ENCODE measurements at regions not wholly inside any gene's neighbourhood (a gene's known extent, or its start where the extent isn't known, plus 50 kb on each side); places are given as distances from the start of the nearest gene placed in this dataset.

DNA sequence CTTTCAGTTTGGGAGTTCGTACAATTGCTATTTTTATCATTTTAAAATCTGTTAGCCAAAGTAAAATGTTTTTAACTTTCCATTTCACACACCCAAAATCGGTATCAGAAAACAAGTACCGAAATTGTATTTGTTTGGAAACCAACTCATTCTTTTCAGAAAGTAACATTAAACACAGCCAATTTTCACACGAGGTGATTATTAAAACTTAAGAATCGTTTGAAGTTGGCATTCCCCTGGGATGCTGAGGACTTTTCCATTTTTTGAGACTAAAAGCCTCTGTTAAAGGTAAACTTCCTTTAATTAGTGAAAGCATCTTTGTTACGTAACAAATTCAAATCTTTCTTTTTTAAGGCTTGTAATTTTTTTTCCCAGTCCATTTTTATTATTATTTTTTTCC lies 623.0 kb downstream of the VRK1 start:
- Histone ChIP-seq H3K9me3 (no peaks in the 10 kb centered on the region), H3K36me3 (no peaks in the 10 kb centered on the region), H3K27ac (no peak overlapping the region), H3K4me3 (no peak overlapping the region), H3K27me3 (peaks cover 0 to 5% of the 10 kb centered on the region in 2 donors), H3K4me1 (no peaks in the 10 kb centered on the region)
- TF ChIP-seq, protein P1, sequence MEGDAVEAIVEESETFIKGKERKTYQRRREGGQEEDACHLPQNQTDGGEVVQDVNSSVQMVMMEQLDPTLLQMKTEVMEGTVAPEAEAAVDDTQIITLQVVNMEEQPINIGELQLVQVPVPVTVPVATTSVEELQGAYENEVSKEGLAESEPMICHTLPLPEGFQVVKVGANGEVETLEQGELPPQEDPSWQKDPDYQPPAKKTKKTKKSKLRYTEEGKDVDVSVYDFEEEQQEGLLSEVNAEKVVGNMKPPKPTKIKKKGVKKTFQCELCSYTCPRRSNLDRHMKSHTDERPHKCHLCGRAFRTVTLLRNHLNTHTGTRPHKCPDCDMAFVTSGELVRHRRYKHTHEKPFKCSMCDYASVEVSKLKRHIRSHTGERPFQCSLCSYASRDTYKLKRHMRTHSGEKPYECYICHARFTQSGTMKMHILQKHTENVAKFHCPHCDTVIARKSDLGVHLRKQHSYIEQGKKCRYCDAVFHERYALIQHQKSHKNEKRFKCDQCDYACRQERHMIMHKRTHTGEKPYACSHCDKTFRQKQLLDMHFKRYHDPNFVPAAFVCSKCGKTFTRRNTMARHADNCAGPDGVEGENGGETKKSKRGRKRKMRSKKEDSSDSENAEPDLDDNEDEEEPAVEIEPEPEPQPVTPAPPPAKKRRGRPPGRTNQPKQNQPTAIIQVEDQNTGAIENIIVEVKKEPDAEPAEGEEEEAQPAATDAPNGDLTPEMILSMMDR (IDR thresholded peaks at IDR 0.05): no peak
- intact Hi-C loops (cut with DNase I; ENCODE audit: low total_unique reads): no loop called here
- DNase-seq: no peak

DNA sequence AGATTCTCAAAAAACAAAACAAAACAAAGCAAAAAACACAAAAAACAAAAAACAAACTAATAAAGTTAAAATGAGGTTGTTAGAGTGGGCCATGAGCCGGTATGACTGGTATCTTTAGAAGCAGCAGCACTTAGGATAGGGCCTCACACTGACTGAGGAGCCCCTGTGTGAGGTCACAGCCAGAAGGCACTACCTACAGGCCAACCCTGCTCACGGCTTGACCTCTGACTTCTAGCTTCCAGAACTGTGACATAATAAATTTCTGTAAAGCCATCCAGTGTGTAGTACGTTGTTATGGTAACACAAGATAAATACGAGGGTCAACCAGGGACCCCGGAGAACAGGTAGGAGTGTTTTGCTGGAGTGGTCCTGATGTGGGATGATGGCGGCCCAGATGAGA lies 629.6 kb downstream of the VRK1 start:
- no peaks in the 10 kb centered on the region for H3K36me3 ChIP-seq
- H3K27me3 ChIP-seq: no peaks in the 10 kb centered on the region
- no peak overlapping the region for H3K4me3 ChIP-seq
- no peak for DNase-seq
- no peak overlapping the region for H3K27ac ChIP-seq
- H3K9me3 ChIP-seq: no peaks in the 10 kb centered on the region
- TF ChIP-seq, protein P1 (IDR thresholded peaks at IDR 0.05): no peak
- intact Hi-C loops (cut with DNase I; ENCODE audit: low total_unique reads): no loop called here
- H3K4me1 ChIP-seq: no peaks in the 10 kb centered on the region

DNA sequence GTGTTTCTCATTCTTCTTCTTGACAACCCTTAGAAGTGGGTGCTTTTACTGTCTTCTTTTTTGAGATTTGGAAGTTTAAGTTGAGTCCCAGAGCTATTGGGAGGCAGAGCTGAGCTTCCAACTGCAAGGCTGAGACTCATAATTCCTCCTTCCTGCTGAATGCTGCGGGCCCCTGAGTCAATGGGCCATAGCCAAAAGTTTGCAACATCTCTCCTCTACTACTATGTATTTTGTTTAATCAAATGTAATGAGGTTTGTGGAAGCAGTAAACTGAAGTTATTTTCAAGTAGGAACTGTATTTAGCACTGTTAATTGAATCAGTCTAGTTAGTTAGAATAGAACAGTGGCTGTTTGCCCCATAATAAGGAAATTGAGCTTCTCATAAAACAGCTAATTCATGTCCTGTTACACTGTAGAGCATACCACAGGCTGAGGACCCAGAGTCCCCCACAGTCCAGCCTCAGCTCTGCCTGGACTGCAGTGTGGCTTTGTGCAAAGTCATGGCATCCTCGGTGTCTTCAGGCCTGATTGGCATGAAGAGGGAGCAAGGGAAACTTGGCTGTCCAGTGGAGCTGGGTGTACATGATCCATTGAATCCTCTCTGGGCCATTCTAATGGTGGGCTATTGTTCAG lies 631.7 kb downstream of the VRK1 start:
- intact Hi-C loops (cut with DNase I; ENCODE audit: low total_unique reads): no loop called here
- DNase-seq: no peak
- TF ChIP-seq, protein P1 (IDR thresholded peaks at IDR 0.05): no peak

DNA sequence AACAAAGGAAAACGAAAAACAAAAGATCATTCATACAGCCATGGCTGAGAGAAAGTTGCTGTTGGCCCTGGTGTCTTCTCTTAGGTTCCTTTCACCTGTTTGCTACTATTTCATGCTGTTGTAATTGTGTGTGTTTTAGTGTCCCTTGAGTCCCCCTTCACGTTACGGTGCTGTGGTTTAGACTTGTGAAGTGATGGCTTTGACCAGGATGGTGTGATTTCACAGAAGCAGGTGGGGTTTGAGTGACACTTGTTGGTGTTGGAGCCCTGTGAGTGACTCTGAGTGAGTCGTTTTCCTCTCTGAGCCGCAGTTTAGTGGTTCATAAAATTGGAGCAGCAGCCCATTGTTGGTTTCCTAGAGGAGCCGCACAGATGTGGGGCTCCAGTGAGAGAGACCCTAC lies 635.4 kb downstream of the VRK1 start:
- Histone ChIP-seq H3K36me3 (no peaks in the 10 kb centered on the region), H3K4me1 (no peaks in the 10 kb centered on the region), H3K27ac (no peak overlapping the region), H3K9me3 (no peaks in the 10 kb centered on the region), H3K4me3 (no peak overlapping the region), H3K27me3 (no peaks in the 10 kb centered on the region)
- intact Hi-C loops (cut with DNase I; ENCODE audit: low total_unique reads): no loop called here
- DNase-seq: no peak
- TF ChIP-seq, protein P1 (IDR thresholded peaks at IDR 0.05): no peak

More for the DNA sequence above, 631.7 kb downstream of the VRK1 start:
- H3K27ac ChIP-seq: no peak overlapping the region
- H3K27me3 ChIP-seq: no peaks in the 10 kb centered on the region
- no peaks in the 10 kb centered on the region for H3K9me3 ChIP-seq
- H3K4me1 ChIP-seq: no peaks in the 10 kb centered on the region
- H3K4me3 ChIP-seq: no peak overlapping the region
- no peaks in the 10 kb centered on the region for H3K36me3 ChIP-seq

DNA sequence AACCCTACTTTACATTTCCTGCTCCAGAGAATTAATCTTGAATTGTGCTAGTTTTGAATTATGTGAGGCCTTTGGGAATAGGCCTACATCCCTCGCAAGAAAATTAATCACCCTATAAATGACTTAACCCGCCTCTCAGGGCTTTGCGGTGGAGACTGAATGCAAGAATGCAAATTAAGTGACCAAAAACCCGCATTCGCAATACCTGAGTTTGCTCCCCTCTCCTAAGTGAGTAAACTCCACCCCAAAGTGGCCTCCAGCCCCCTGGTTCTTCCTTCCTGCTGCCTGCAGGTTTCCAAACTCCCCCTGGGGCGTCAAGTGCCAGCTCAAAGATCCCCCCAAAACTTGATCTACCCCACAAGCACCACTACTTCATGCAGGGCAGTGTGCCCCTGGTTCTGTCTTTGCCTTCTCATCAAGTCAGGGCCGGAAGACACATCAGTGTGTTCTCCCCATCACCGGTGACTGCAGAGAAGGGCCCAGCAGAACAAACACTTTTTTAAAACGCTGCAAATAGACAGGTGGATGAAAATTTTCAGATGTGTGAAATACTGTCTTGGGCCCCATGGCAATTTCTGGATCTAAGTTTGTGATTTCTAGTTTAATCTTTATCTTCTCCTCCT lies 644.7 kb downstream of the VRK1 start:
- no peak overlapping the region for H3K27ac ChIP-seq
- no peak for DNase-seq
- H3K4me3 ChIP-seq: no peak overlapping the region
- no peaks in the 10 kb centered on the region for H3K9me3 ChIP-seq
- no peaks in the 10 kb centered on the region for H3K27me3 ChIP-seq
- no peaks in the 10 kb centered on the region for H3K36me3 ChIP-seq
- TF ChIP-seq, protein P1 (IDR thresholded peaks at IDR 0.05): no peak
- intact Hi-C loops (cut with DNase I; ENCODE audit: low total_unique reads): no loop called here
- no peaks in the 10 kb centered on the region for H3K4me1 ChIP-seq
